ENCODE measurements at regions not wholly inside any gene's neighbourhood (a gene's known extent, or its start where the extent isn't known, plus 50 kb on each side); places are given as distances from the start of the nearest gene placed in this dataset.

- TF ChIP-seq EZH2 (IDR thresholded peaks at IDR 0.05; ENCODE audit: borderline replicate concordance) (no peak), CTCF (IDR thresholded peaks at IDR 0.05; ENCODE audit: poor library complexity) (no peak)
These were observed 187.1 kb downstream of the RAP2A start for GRCh38 chr13:97621025-97621424.

Data from hepatocyte (in vitro differentiated cells).